BLaER1 treated with 17β-estradiol and CSF1 and Interleukin-3, amounts not matched to agents 10 nM and 100 nM (cell line): ENCODE measurements at regions not wholly inside any gene's neighbourhood (a gene's known extent, or its start where the extent isn't known, plus 50 kb on each side); places are given as distances from the start of the nearest gene placed in this dataset.

Experiments
- H3K27ac ChIP-seq, 11 experiments: shearing (Covaris generic); formaldehyde crosslinking; 2 replicates each; pipeline ENCODE4 v1.8.1; 2022
- H3K27me3 ChIP-seq, 11 experiments: shearing (Covaris generic); formaldehyde crosslinking; 2 replicates each; pipeline ENCODE4 v1.8.1; 2022
- H3K36me3 ChIP-seq, 11 experiments: shearing (Covaris generic); formaldehyde crosslinking; 2 replicates each; pipeline ENCODE4 v1.8.1; 2022
- H3K4me1 ChIP-seq, 10 experiments: shearing (Covaris generic); formaldehyde crosslinking; 2 replicates each; pipeline ENCODE4 v1.8.1; 2022
- H3K4me2 ChIP-seq, 11 experiments: shearing (Covaris generic); formaldehyde crosslinking; 2 replicates each; pipeline ENCODE4 v1.8.1; 2022
- H3K4me3 ChIP-seq, 10 experiments: shearing (Covaris generic); formaldehyde crosslinking; 2 replicates each; pipeline ENCODE4 v1.8.1; 2022
- H3K9ac ChIP-seq, 11 experiments: shearing (Covaris generic); formaldehyde crosslinking; 2 replicates each; pipeline ENCODE4 v1.8.1; 2022
- H3K9me3 ChIP-seq, 11 experiments: shearing (Covaris generic); formaldehyde crosslinking; replicated peaks in 1 of 11; 2 replicates each; pipeline ENCODE4 v1.8.1; 2022
- H4K20me1 ChIP-seq, 11 experiments: shearing (Covaris generic); formaldehyde crosslinking; 2 replicates each; pipeline ENCODE4 v1.8.1; 2022
- Cebpa-rat ChIP-seq, 11 experiments: shearing (Covaris generic); IDR thresholded peaks; 2 replicates each; pipeline ENCODE4 v1.8.1; 2022

DNA sequence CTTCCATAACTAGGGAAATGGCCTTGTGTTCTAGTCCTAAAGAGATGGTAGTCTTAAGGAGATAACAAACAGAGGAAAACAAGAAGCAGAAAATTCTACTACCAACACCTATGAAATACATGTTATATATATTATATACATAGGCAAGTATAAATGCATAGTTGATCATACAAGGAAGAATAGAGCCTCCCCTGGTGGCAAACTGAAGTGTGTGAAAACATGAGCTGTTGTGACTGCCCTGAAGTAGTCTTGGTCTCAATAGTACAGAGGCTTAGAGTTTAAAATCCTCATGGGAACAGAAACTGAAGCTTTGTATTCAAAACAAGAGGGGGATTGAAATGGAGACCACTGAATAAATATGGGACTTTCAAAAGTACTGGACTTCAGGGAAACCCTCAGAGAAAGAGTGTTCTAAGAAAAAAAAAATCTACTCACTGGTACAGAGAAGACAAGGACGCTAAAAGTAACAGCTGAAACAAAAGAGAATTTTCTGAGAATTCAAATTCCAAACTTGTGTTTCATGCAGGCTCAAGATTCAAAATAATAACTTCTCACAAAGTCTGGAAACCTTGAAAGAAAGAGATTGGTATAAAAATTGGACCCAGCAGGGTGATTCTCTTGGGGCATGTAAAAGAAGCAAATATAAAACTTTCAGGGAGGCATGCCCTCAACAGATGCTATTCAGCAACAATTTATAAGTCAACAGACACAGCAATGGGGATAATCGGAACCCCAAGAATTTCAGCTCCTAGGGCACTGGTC lies 59.7 kb upstream of the SAMD3 start:
- H3K4me1 ChIP-seq = no peaks in the 10 kb centered on the region
- no peaks in the 10 kb centered on the region for H3K27me3 ChIP-seq
- H3K27ac ChIP-seq = no peak overlapping the region
- no peak overlapping the region for H3K9ac ChIP-seq
- no peak for TF ChIP-seq Cebpa-rat (IDR thresholded peaks at IDR 0.05)
- peaks cover 0 to 9% (median 6%) of the 10 kb centered on the region in 11 experiments; a peak in 13 of 22 replicates for H3K9me3 ChIP-seq
- H3K4me2 ChIP-seq = no peak overlapping the region
- no peaks in the 10 kb centered on the region for H4K20me1 ChIP-seq
- no peaks in the 10 kb centered on the region for H3K36me3 ChIP-seq
- no peak overlapping the region for H3K4me3 ChIP-seq

DNA sequence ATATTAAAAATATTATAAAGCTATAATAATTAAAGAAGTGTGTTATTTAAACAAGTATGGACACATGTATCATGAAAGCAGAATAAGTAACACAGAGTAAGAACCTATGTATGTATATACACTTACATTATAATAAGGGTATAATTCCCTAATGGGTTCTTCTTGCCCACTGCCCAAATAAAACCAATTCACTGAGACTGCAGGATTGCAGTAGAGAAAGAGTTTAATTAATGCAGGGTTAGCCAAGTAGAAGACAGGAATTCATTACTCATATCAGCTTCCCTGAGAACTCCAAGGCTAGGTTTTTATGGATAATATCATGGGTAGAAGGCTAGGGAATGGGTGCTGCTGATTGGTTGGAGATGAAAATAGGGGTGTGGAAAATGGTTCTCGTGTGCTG lies 53.8 kb upstream of the SAMD3 start:
- H3K27me3 ChIP-seq = no peaks in the 10 kb centered on the region
- H3K36me3 ChIP-seq = peaks cover 0 to 14% (median 0%) of the 10 kb centered on the region in 11 experiments; a peak in 6 of 22 replicates
- no peaks in the 10 kb centered on the region for H4K20me1 ChIP-seq
- no peaks in the 10 kb centered on the region for H3K4me1 ChIP-seq
- peaks cover 41 to 60% (median 53%) of the 10 kb centered on the region in 11 experiments for H3K9me3 ChIP-seq
- no peak overlapping the region for H3K9ac ChIP-seq
- no peak overlapping the region for H3K27ac ChIP-seq
- TF ChIP-seq Cebpa-rat (IDR thresholded peaks at IDR 0.05) = no peak
- H3K4me3 ChIP-seq = no peak overlapping the region
- H3K4me2 ChIP-seq = no peak overlapping the region

DNA sequence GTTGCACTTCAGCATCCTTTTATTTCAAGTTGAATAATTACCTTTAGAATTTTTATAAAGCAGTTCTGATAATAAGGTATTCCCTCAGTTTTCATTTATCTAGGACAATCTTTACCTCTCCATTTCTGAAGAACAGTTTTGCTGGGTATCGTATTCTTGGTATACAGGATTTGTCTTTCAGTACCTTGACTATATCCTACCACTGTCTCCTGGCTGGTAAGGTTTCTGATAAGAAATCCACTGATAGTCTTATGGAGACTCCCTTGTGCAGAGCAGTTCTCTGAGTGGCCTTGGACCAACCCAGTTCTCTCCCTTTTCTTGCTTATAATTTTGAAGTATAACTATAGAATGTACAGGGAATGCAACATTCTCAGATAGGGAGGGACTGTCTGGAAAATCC lies 51.3 kb upstream of the SAMD3 start:
- Histone ChIP-seq H3K4me3 (no peak overlapping the region), H4K20me1 (no peaks in the 10 kb centered on the region), H3K9ac (no peak overlapping the region), H3K9me3 (peaks cover 41 to 64% (median 58%) of the 10 kb centered on the region in 11 experiments), H3K27ac (no peak overlapping the region), H3K27me3 (no peaks in the 10 kb centered on the region), H3K36me3 (peaks cover 0 to 20% (median 0%) of the 10 kb centered on the region in 11 experiments; a peak in 6 of 22 replicates), H3K4me1 (no peaks in the 10 kb centered on the region), H3K4me2 (no peak overlapping the region)
- TF ChIP-seq Cebpa-rat (IDR thresholded peaks at IDR 0.05) = no peak
